Cerebellar cortex (tissue), 1 donor: ENCODE measurements at regions not wholly inside any gene's neighbourhood (a gene's known extent, or its start where the extent isn't known, plus 50 kb on each side); places are given as distances from the start of the nearest gene placed in this dataset.
"Not testable (repeated sequence)": the region's sequence is repeated elsewhere in the genome, so short reads cannot be mapped to it uniquely, and the experiment has no call there.

Experiments used
- DNase-seq: peaks from one replicate; pipeline ENCODE4 v3.0.0-alpha.2; 2015; ENCODE audit warnings: low spot score

DNA sequence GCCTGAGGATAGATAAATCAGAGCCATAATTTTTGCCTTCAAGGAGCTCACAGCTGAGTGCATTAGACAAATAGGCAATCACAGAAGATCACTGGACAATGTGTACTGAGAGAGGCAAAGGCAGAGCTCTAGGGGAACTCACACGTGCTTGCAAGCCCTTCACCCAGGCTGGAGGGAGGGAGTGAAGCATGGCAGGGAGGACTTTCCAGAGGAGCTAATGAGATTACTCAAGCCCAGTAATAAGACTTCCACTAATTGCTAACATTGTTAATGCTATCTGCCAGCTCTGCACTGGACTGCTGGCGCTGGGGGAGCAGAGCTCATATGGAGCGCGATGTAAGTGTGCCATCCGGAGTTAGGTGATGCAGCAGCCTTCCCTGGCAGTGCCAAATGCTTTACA lies 408.4 kb downstream of the NTRK2 start:
- DNase-seq = no peak

DNA sequence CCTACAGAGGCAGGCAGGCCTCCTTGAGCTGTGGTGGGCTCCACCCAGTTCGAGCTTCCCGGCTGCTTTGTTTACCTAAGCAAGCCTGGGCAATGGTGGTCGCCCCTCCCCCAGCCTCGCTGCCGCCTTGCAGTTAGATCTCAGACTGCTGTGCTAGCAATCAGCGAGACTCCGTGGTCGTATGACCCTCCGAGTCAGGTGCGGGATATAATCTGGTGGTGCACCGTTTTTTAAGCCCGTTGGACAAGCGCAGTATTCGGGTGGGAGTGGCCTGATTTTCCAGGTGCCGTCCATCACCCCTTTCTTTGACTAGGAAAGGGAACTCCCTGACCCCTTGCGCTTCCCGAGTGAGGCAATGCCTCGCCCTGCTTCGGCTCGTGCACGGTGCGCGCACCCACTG lies 407.6 kb downstream of the NTRK2 start:
- DNase-seq = not testable (repeated sequence)
